ENCODE measurements at regions not wholly inside any gene's neighbourhood (a gene's known extent, or its start where the extent isn't known, plus 50 kb on each side); places are given as distances from the start of the nearest gene placed in this dataset.

- H3K4me3 ChIP-seq = no peak overlapping the region
- WGBS, 2 donors = 87 to 88% methylated on average over 36 to 37 of the region's 37 CpGs
- peak in 1 of 2 donors; percentile 27 for ATAC-seq (ENCODE audit: low FRiP score in 2 of 2)
- H3K27me3 ChIP-seq = no peaks in the 10 kb centered on the region
- H3K9me3 ChIP-seq = no peaks in the 10 kb centered on the region
- DNase-seq = no peak
- H3K36me3 ChIP-seq = no peaks in the 10 kb centered on the region
- no peak overlapping the region for H3K27ac ChIP-seq
- no peak for TF ChIP-seq EP300 (IDR thresholded peaks at IDR 0.05)
- TF ChIP-seq, protein P1, sequence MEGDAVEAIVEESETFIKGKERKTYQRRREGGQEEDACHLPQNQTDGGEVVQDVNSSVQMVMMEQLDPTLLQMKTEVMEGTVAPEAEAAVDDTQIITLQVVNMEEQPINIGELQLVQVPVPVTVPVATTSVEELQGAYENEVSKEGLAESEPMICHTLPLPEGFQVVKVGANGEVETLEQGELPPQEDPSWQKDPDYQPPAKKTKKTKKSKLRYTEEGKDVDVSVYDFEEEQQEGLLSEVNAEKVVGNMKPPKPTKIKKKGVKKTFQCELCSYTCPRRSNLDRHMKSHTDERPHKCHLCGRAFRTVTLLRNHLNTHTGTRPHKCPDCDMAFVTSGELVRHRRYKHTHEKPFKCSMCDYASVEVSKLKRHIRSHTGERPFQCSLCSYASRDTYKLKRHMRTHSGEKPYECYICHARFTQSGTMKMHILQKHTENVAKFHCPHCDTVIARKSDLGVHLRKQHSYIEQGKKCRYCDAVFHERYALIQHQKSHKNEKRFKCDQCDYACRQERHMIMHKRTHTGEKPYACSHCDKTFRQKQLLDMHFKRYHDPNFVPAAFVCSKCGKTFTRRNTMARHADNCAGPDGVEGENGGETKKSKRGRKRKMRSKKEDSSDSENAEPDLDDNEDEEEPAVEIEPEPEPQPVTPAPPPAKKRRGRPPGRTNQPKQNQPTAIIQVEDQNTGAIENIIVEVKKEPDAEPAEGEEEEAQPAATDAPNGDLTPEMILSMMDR (IDR thresholded peaks at IDR 0.05) = no peak
- no peak for TF ChIP-seq POLR2A (IDR thresholded peaks at IDR 0.05)
- H3K4me1 ChIP-seq = no peaks in the 10 kb centered on the region
Observed at GRCh38 chr6:166763606-166764472, 136.8 kb upstream of the RPS6KA2 start.

GRCh38 chr6:166761801-166762200 is 134.8 kb upstream of the RPS6KA2 start:
- TF ChIP-seq POLR2AphosphoS5 (IDR thresholded peaks at IDR 0.05) (no peak), EP300 (IDR thresholded peaks at IDR 0.05) (no peak), POLR2A (IDR thresholded peaks at IDR 0.05) (no peak)
- TF ChIP-seq, protein P1 (IDR thresholded peaks at IDR 0.05) = no peak
- no peaks in the 10 kb centered on the region for H3K36me3 ChIP-seq
- no peak overlapping the region for H3K27ac ChIP-seq
- no peak overlapping the region for H3K4me3 ChIP-seq
- no peak for ATAC-seq (ENCODE audit: low FRiP score in 2 of 2)
- H3K27me3 ChIP-seq = no peaks in the 10 kb centered on the region
- peaks cover 5 to 17% (median 8%) of the 10 kb centered on the region in 4 donors for H3K4me1 ChIP-seq
- no peak for DNase-seq
- 89 to 93% methylated on average over 9 of the region's 9 CpGs for WGBS, 2 donors
- H3K9me3 ChIP-seq = no peaks in the 10 kb centered on the region

DNA sequence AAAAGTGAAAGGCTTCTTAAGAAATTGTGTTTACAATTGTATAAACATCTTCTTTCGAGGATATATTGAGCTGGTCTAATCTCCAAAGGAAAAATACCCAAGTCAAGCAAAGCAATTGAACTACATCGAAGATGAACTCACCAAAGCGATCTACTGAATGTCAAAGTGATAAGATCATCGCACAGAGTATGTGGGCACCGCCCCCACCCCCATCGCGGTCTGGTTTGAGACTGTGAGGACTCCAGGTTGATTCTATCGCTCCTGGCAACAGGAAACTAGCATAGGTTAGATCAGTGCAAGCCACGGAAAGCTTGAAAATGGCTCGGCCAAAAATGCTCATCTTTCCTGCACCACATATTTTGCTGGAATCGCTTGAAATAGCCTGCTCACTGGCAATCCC is 133.2 kb upstream of the RPS6KA2 start:
- DNase-seq = no peak
- TF ChIP-seq, protein P1 (IDR thresholded peaks at IDR 0.05) = no peak
- TF ChIP-seq POLR2A (IDR thresholded peaks at IDR 0.05) = no peak
- no peak for TF ChIP-seq EP300 (IDR thresholded peaks at IDR 0.05)
- no peak for TF ChIP-seq POLR2AphosphoS5 (IDR thresholded peaks at IDR 0.05)
- 75 to 76% methylated on average over 11 of the region's 11 CpGs for WGBS, 2 donors

GRCh38 chr6:166758136-166758704 is 131.2 kb upstream of the RPS6KA2 start:
- Histone ChIP-seq H3K4me3 (peak overlapping the region in 2 of 4 donors; percentile 7 to 9), H3K4me1 (peaks cover 5 to 17% (median 8%) of the 10 kb centered on the region in 4 donors), H3K36me3 (no peaks in the 10 kb centered on the region), H3K27ac (no peak overlapping the region), H3K9me3 (no peaks in the 10 kb centered on the region), H3K27me3 (no peaks in the 10 kb centered on the region)
- 43 to 57% methylated on average over 15 of the region's 15 CpGs for WGBS, 2 donors
- ATAC-seq (ENCODE audit: low FRiP score in 2 of 2) = no peak
- no peak for TF ChIP-seq EP300 (IDR thresholded peaks at IDR 0.05)
- no peak for TF ChIP-seq POLR2A (IDR thresholded peaks at IDR 0.05)
- TF ChIP-seq, protein P1 (IDR thresholded peaks at IDR 0.05) = no peak
- TF ChIP-seq POLR2AphosphoS5 (IDR thresholded peaks at IDR 0.05) = no peak
- DNase-seq = no peak

More for the DNA sequence above, 133.2 kb upstream of the RPS6KA2 start:
- H3K36me3 ChIP-seq = no peaks in the 10 kb centered on the region
- H3K27me3 ChIP-seq = no peaks in the 10 kb centered on the region
- H3K4me1 ChIP-seq = peaks cover 5 to 17% (median 8%) of the 10 kb centered on the region in 4 donors
- no peak overlapping the region for H3K4me3 ChIP-seq
- no peak overlapping the region for H3K27ac ChIP-seq
- no peak for ATAC-seq (ENCODE audit: low FRiP score in 2 of 2)
- no peaks in the 10 kb centered on the region for H3K9me3 ChIP-seq

Data from upper lobe of left lung (tissue), 6 donors.